ENCODE measurements at regions not wholly inside any gene's neighbourhood (a gene's known extent, or its start where the extent isn't known, plus 50 kb on each side); places are given as distances from the start of the nearest gene placed in this dataset.

GRCh38 chr2:239801404-239802184 is 223.5 kb downstream of the NDUFA10 start:
- TF ChIP-seq CTCF (IDR thresholded peaks at IDR 0.05) = no peak
- TF ChIP-seq ZFX (IDR thresholded peaks at IDR 0.05; ENCODE audit: borderline replicate concordance) = no peak

Data from 22Rv1 (cell line).